Activated naive CD8-positive, alpha-beta T cell (primary cell): ENCODE measurements at regions not wholly inside any gene's neighbourhood (a gene's known extent, or its start where the extent isn't known, plus 50 kb on each side); places are given as distances from the start of the nearest gene placed in this dataset.
"Not testable (repeated sequence)": the region's sequence is repeated elsewhere in the genome, so short reads cannot be mapped to it uniquely, and the experiment has no call there.

ENCODE experiments used
- H3K27ac Mint-ChIP-seq: one replicate; pipeline ENCODE4 v1.8.0; 2021; ENCODE audit warnings: mixed read lengths
- H3K27me3 Mint-ChIP-seq: one replicate; pipeline ENCODE4 v1.8.0; 2021; ENCODE audit warnings: mixed read lengths
- H3K36me3 Mint-ChIP-seq: one replicate; pipeline ENCODE4 v1.8.0; 2021; ENCODE audit warnings: mixed read lengths
- H3K4me1 Mint-ChIP-seq: one replicate; pipeline ENCODE4 v1.8.0; 2021; ENCODE audit warnings: low read depth, mixed read lengths
- H3K4me3 Mint-ChIP-seq: one replicate; pipeline ENCODE4 v1.8.0; 2021; ENCODE audit warnings: mild to moderate bottlenecking, mixed read lengths
- H3K9me3 Mint-ChIP-seq: one replicate; pipeline ENCODE4 v1.8.0; 2021; ENCODE audit warnings: low read depth, mixed read lengths

GRCh38 chr3:82607391-82607790 is 845.9 kb upstream of the GBE1 start:
- peaks cover 5% of the 10 kb centered on the region for H3K9me3 Mint-ChIP-seq
- no peaks in the 10 kb centered on the region for H3K36me3 Mint-ChIP-seq
- no peaks in the 10 kb centered on the region for H3K27me3 Mint-ChIP-seq
- no peaks in the 10 kb centered on the region for H3K4me1 Mint-ChIP-seq
- no peak overlapping the region for H3K27ac Mint-ChIP-seq
- H3K4me3 Mint-ChIP-seq, result no peak overlapping the region

DNA sequence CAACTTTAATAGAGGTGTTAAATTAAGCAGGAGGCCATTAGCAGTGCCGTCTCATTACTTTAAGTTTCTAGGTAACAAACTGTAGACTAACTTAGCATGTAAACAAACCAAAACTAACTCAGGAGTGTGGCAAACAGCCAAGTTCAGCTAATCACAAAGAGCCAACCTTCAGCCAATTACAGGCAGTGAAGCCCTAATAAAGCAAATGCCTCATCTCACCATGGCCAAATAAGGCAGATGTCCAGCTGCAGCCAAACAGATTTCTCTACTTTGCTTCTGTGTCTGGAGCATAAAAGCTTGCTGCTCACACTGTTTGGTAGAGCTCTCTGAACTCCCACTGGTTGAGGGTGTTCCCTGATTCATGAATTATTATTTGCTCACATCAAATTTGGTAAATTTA is 835.4 kb upstream of the GBE1 start:
- H3K27ac Mint-ChIP-seq, result no peak overlapping the region
- H3K36me3 Mint-ChIP-seq, result no peaks in the 10 kb centered on the region
- H3K9me3 Mint-ChIP-seq, result peaks cover 16% of the 10 kb centered on the region
- no peaks in the 10 kb centered on the region for H3K4me1 Mint-ChIP-seq
- H3K27me3 Mint-ChIP-seq, result no peaks in the 10 kb centered on the region
- no peak overlapping the region for H3K4me3 Mint-ChIP-seq

GRCh38 chr3:82595530-82595929 is 834.1 kb upstream of the GBE1 start:
- Mint-ChIP-seq H3K9me3 (peaks cover 18% of the 10 kb centered on the region), H3K36me3 (no peaks in the 10 kb centered on the region), H3K4me3 (no peak overlapping the region), H3K27ac (no peak overlapping the region), H3K27me3 (no peaks in the 10 kb centered on the region), H3K4me1 (no peaks in the 10 kb centered on the region)

DNA sequence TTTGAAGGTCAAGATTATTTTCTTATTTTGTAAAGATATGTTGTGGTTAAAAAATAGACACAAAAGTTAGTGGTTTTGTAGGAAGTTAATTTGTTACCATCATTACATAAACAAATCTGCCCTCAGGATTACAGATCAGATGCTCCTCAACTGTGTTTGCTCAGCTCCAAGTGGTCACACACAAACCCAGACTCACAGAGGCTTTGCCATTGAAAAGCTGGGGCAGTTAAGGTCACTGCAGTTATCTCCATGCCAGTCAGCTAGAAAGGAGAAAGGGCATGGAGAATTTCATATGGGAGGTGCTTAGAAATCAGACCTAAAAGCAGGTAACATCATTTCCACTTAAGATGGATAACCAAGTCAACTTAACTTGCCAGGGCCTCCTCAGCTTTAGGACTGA is 825.7 kb upstream of the GBE1 start:
- H3K4me3 Mint-ChIP-seq, result no peak overlapping the region
- H3K9me3 Mint-ChIP-seq, result peaks cover 9% of the 10 kb centered on the region
- H3K27ac Mint-ChIP-seq, result no peak overlapping the region
- no peaks in the 10 kb centered on the region for H3K4me1 Mint-ChIP-seq
- no peaks in the 10 kb centered on the region for H3K27me3 Mint-ChIP-seq
- H3K36me3 Mint-ChIP-seq, result no peaks in the 10 kb centered on the region

GRCh38 chr3:82586414-82586813 is 825.0 kb upstream of the GBE1 start:
- Mint-ChIP-seq H3K9me3 (peaks cover 4% of the 10 kb centered on the region), H3K4me1 (no peaks in the 10 kb centered on the region), H3K27ac (no peak overlapping the region)

DNA sequence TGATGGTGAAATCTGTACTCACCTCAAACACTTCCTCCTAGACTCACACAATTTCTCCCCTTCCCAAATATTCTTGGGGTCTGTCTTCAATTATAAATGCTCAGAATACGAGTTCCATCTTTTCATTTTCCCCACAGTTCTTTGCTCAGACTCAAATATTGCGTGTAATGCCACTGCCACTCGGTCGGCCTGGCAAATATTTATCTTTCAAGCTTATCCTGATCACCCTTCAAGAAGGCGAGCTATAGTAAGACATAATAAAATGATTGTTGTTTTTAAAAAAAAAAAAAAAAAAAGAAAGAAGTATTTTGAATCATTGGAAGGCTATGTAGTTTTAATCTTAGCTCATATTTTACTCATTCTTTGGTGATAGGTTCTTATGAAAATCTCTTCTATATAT is 824.6 kb upstream of the GBE1 start:
- H3K4me1 Mint-ChIP-seq, H3K9me3 Mint-ChIP-seq, H3K27ac Mint-ChIP-seq, H3K27me3 Mint-ChIP-seq, H3K4me3 Mint-ChIP-seq, H3K36me3 Mint-ChIP-seq: not testable (repeated sequence)

More at GRCh38 chr3:82586414-82586813, 825.0 kb upstream of the GBE1 start:
- Mint-ChIP-seq H3K36me3 (no peaks in the 10 kb centered on the region), H3K27me3 (no peaks in the 10 kb centered on the region), H3K4me3 (no peak overlapping the region)

DNA sequence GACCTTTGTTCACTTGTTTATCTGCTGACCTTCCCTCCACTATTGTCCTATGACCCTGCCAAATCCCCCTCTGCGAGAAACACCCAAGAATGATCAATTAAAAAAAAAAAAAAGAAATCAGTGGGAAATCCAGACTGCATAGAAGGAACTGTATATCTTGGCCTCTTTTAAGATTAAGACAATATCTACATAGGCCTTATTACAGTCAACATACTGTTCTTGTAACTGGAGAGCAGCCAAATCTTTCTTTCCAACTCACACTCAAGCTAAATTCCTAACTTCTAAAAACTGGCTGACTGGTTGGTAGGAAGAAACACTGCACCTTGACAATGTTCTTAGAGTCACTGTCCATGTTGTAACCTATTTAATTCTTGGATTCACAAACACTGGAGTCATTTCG is 824.1 kb upstream of the GBE1 start:
- H3K27me3 Mint-ChIP-seq, H3K36me3 Mint-ChIP-seq, H3K27ac Mint-ChIP-seq, H3K9me3 Mint-ChIP-seq, H3K4me3 Mint-ChIP-seq, H3K4me1 Mint-ChIP-seq: not testable (repeated sequence)

- not testable (repeated sequence) for H3K9me3 Mint-ChIP-seq, H3K27ac Mint-ChIP-seq, H3K36me3 Mint-ChIP-seq
Measured at GRCh38 chr3:82584861-82585260, 823.4 kb upstream of the GBE1 start.

GRCh38 chr3:82584415-82584814 is 823.0 kb upstream of the GBE1 start:
- H3K36me3 Mint-ChIP-seq, H3K9me3 Mint-ChIP-seq, H3K27ac Mint-ChIP-seq, H3K27me3 Mint-ChIP-seq, H3K4me1 Mint-ChIP-seq, H3K4me3 Mint-ChIP-seq: not testable (repeated sequence)

More at GRCh38 chr3:82584861-82585260, 823.4 kb upstream of the GBE1 start:
- H3K4me1 Mint-ChIP-seq, H3K4me3 Mint-ChIP-seq, H3K27me3 Mint-ChIP-seq: not testable (repeated sequence)

GRCh38 chr3:82581350-82581749 is 819.9 kb upstream of the GBE1 start:
- Mint-ChIP-seq H3K4me1 (no peaks in the 10 kb centered on the region), H3K4me3 (no peak overlapping the region), H3K36me3 (no peaks in the 10 kb centered on the region), H3K27ac (no peak overlapping the region), H3K27me3 (no peaks in the 10 kb centered on the region), H3K9me3 (peaks cover 4% of the 10 kb centered on the region)

- no peaks in the 10 kb centered on the region for H3K27me3 Mint-ChIP-seq
- H3K27ac Mint-ChIP-seq, result no peak overlapping the region
- no peaks in the 10 kb centered on the region for H3K9me3 Mint-ChIP-seq
- no peak overlapping the region for H3K4me3 Mint-ChIP-seq
- H3K36me3 Mint-ChIP-seq, result no peaks in the 10 kb centered on the region
- H3K4me1 Mint-ChIP-seq, result no peaks in the 10 kb centered on the region
Measured at GRCh38 chr3:82572721-82573120, 811.3 kb upstream of the GBE1 start.

DNA sequence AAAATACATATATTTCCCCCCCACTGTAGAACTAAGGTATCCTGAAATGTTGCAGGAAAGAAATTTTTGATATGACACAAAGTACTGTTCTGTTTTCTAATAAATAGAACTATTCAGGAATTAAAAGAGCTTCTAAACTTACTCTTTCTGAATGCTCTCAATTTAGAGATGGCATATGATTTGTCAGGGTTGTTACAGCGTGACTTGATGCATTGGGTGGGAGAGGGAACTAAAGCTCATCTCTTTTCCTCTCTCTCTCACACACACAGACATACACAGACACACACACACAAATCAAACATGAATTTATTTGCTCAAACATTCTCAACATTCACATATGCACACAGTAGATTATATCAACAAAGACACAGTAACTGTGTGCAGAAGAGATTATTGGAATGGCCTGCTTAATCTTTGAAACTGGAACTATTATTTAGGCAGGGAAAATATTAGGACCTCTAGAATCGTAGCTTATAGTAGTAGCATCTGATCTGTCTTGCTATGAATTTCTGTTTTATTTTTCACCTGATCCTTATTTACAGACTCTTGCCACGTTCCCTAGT is 807.4 kb upstream of the GBE1 start:
- H3K9me3 Mint-ChIP-seq, result no peaks in the 10 kb centered on the region
- no peaks in the 10 kb centered on the region for H3K27me3 Mint-ChIP-seq
- no peaks in the 10 kb centered on the region for H3K4me1 Mint-ChIP-seq
- no peak overlapping the region for H3K27ac Mint-ChIP-seq
- H3K36me3 Mint-ChIP-seq, result no peaks in the 10 kb centered on the region
- no peak overlapping the region for H3K4me3 Mint-ChIP-seq

DNA sequence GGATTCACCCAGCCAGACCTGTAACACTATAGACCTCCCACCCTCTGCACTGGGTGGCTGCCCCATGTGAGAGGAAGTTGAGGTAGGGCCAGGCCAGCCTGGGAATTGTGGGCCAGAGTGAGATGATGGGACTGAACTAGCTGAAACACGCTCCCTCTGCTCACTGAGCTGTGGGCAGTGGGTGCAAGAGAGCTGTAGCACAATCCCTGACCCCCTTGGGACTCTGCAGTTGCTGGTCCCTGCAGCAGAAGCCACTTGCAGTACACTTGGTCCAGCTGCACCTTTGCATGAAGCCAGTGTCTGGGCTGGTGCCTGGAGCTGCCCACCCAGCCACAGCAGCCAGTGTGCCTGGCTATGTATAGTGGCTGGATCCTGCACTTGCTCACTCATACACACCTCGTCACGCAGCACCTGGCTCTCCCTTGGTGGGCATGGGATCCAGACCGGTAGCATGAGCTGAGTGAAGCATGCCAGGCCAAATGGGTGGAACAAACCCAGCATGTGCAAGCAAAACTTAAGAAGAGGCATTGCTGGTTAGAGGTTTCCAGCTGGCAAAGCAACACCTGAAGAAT is 805.7 kb upstream of the GBE1 start:
- Mint-ChIP-seq H3K9me3 (no peaks in the 10 kb centered on the region), H3K27ac (no peak overlapping the region), H3K4me3 (no peak overlapping the region), H3K27me3 (no peaks in the 10 kb centered on the region), H3K4me1 (no peaks in the 10 kb centered on the region), H3K36me3 (no peaks in the 10 kb centered on the region)

DNA sequence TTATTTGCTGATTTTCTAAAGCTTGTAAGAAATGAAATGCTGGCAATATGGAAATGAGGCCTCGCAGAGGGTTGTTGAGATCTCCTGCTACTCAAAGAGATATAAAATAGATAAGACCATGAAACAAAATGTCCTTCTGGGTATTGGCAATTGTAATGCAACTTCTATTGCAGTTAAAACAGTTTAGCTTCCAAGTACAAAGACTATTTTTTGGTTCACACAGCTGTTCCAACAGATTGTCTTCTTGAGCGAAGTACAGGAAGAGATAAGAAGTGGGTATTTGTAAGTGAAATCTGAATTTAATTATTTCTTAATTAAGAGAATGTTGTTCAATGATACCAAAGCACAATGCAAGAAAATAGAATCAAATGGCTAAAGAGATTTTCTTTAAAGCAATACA is 801.5 kb upstream of the GBE1 start:
- Mint-ChIP-seq H3K27me3 (no peaks in the 10 kb centered on the region), H3K4me1 (no peaks in the 10 kb centered on the region), H3K9me3 (no peaks in the 10 kb centered on the region), H3K4me3 (no peak overlapping the region), H3K36me3 (no peaks in the 10 kb centered on the region), H3K27ac (no peak overlapping the region)

DNA sequence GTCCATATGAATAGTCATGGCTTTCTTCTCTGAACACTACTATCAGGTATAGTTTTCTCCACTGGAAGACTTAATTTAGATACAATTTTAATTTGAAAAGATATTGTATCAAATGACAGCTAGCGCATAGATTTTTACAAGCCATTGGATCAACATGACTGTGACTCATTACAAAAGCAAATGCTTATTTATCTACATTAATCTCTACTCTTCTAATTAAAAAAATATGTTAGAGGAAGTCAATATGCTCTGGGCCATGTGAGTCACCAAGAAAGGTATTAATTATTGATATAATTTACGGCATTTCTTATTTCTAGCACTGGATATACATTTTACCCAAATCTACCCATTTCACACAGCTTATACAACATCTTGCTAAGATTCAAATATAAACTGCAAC is 800.3 kb upstream of the GBE1 start:
- H3K27ac Mint-ChIP-seq, result no peak overlapping the region
- H3K36me3 Mint-ChIP-seq, result no peaks in the 10 kb centered on the region
- no peak overlapping the region for H3K4me3 Mint-ChIP-seq
- H3K9me3 Mint-ChIP-seq, result no peaks in the 10 kb centered on the region
- H3K4me1 Mint-ChIP-seq, result no peaks in the 10 kb centered on the region
- H3K27me3 Mint-ChIP-seq, result no peaks in the 10 kb centered on the region

DNA sequence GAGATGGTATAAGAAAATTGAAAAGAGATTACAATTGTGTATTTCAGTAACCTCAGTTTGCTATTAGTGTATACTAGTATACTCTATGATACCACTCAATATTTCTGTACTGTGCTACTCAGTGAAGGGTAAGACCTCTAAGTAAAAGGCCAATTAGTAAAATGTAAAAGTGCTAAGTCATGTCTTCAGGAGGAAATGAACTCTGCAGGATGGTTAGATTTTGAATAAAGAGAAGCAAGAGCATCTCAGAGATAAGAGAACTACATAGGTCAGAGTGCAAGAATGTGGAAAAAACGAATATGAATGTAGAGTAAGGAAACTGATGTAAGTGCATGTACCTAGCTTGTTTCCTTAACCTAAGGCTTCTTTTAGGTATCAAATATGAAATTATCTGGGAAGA is 796.6 kb upstream of the GBE1 start:
- no peaks in the 10 kb centered on the region for H3K4me1 Mint-ChIP-seq
- H3K27ac Mint-ChIP-seq, result no peak overlapping the region
- H3K9me3 Mint-ChIP-seq, result no peaks in the 10 kb centered on the region
- H3K36me3 Mint-ChIP-seq, result no peaks in the 10 kb centered on the region
- no peak overlapping the region for H3K4me3 Mint-ChIP-seq
- no peaks in the 10 kb centered on the region for H3K27me3 Mint-ChIP-seq
